ENCODE measurements at regions not wholly inside any gene's neighbourhood (a gene's known extent, or its start where the extent isn't known, plus 50 kb on each side); places are given as distances from the start of the nearest gene placed in this dataset.

DNA sequence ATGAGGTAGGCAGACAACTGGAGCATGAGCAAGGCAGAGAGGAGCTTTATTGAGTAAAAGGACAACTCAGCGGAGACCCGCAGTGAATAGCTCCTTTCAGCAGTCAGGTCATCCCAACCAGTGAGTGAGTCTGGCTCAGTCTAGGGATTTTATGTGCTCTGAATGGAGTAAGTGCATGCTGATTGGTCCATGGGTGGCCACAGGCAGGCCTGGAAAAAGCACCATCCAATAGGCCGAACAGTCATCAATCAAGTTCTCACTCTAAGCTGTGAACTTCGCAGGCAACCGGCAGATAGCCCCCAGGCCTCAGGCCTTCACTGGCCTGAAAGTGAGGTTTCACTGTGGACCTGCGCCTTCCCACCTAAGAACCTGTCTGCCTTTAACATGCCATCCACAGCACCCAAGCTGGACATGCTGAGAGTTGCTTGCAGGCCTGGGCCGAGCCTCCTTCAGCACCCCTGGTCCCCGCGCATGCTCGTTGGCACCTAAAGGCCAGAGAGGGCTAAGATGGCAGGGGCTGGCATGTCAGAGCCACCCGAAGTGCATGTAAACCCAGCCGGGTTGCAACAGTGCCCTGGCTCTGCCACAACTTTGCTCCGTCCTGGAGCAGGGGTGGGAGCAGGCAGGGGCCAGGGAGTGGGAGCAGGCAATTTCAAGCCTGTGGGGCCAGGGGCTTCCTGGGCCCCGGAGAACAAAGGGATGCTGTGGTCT is 698.7 kb downstream of the SLITRK1 start:
- dilution Hi-C loops (cut with MboI; ENCODE audit: extremely low pct_ligation_motif_present, low sequenced_read_pairs) = no loop called here
- H3K9ac ChIP-seq (replicated peaks; ENCODE audit: extremely low read depth, insufficient read depth, low read length) = no peak overlapping the region
- H3K4me1 ChIP-seq (ENCODE audit: control insufficient read depth, extremely low read depth, insufficient read depth, low read length) = no peaks in the 10 kb centered on the region
- no peaks in the 10 kb centered on the region for H4K20me1 ChIP-seq (replicated peaks; ENCODE audit: control insufficient read depth, extremely low read depth, insufficient read depth, low read length)
- no peak overlapping the region for H3K27ac ChIP-seq (ENCODE audit: insufficient read depth, low read depth, low read length)
- FAIRE-seq (no peak), DNase-seq (ENCODE audit: low read depth, low spot score) (no peak)
- intact Hi-C loops (cut with micrococcal nuclease) = no loop called here
- no peak overlapping the region for H3K4me2 ChIP-seq (ENCODE audit: insufficient read depth, low read length)
- no peaks in the 10 kb centered on the region for H3K36me3 ChIP-seq (ENCODE audit: control insufficient read depth in 2 of 2, extremely low read depth in 1 of 2, insufficient read depth in 2 of 2, low read length in 2 of 2)
- H3K9me1 ChIP-seq (replicated peaks; ENCODE audit: control insufficient read depth, extremely low read depth, insufficient read depth, low read length) = no peaks in the 10 kb centered on the region
- H3K27me3 ChIP-seq (ENCODE audit: control insufficient read depth in 2 of 2, insufficient read depth in 2 of 2, low read length in 2 of 2) = no peaks in the 10 kb centered on the region
- POLR2A ChIA-PET = no interaction called here
- no TSS peak for BruUV-seq (replicated peaks)
- CTCF ChIA-PET = no interaction called here
- H3K9me3 ChIP-seq (replicated peaks; ENCODE audit: control insufficient read depth, insufficient read depth, low read length) = peaks cover 8% of the 10 kb centered on the region
- H2AFZ ChIP-seq (ENCODE audit: low read depth, low read length) = no peak overlapping the region
- no peak for TF ChIP-seq POLR2AphosphoS5 (IDR thresholded peaks at IDR 0.05; ENCODE audit: insufficient read depth, low read depth, low read length)
- no peak for TF ChIP-seq POLR2A (IDR thresholded peaks at IDR 0.05; ENCODE audit: low read depth, low read length)
- no peak for TF ChIP-seq MYC (IDR thresholded peaks at IDR 0.05; ENCODE audit: low read depth, low read length)
- TF ChIP-seq, protein P1, sequence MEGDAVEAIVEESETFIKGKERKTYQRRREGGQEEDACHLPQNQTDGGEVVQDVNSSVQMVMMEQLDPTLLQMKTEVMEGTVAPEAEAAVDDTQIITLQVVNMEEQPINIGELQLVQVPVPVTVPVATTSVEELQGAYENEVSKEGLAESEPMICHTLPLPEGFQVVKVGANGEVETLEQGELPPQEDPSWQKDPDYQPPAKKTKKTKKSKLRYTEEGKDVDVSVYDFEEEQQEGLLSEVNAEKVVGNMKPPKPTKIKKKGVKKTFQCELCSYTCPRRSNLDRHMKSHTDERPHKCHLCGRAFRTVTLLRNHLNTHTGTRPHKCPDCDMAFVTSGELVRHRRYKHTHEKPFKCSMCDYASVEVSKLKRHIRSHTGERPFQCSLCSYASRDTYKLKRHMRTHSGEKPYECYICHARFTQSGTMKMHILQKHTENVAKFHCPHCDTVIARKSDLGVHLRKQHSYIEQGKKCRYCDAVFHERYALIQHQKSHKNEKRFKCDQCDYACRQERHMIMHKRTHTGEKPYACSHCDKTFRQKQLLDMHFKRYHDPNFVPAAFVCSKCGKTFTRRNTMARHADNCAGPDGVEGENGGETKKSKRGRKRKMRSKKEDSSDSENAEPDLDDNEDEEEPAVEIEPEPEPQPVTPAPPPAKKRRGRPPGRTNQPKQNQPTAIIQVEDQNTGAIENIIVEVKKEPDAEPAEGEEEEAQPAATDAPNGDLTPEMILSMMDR (IDR thresholded peaks at IDR 0.05; ENCODE audit: extremely low read depth in 1 of 2, insufficient read depth in 1 of 2, low read depth in 1 of 2, low read length in 2 of 2) = no peak
- no peak overlapping the region for H3K4me3 ChIP-seq (replicated peaks in 1 of 3; ENCODE audit: insufficient read depth in 1 of 3, low read depth in 1 of 3, low read length in 3 of 3)
- H3K79me2 ChIP-seq (ENCODE audit: control insufficient read depth, insufficient read depth, low read length) = no peaks in the 10 kb centered on the region

DNA sequence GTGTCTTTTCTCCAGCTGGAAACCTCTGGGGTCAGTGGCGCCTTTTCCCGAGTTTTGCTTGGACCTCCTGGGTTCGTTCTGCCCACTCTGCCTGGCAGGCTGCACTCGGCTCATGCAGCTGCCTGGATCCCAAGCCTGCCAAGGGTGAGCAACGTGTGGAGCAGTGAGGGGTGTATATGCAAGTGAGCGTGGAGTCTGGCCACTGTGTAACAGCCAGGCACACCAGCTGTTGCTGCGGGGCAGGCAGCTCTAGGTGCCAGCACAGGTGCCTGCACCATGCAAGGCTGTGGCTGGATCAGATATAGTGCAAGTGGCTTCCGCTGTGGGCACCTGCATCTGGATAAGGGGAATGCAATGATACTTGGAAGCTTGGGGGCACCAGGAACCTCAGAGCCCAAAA is 699.4 kb downstream of the SLITRK1 start:
- no peak for TF ChIP-seq JUN (IDR thresholded peaks at IDR 0.05; ENCODE audit: borderline replicate concordance, insufficient read depth, insufficient read length, low read depth)
- TF ChIP-seq MYC (IDR thresholded peaks at IDR 0.05; ENCODE audit: low read depth, low read length) = no peak
- no peak for TF ChIP-seq POLR2AphosphoS5 (IDR thresholded peaks at IDR 0.05; ENCODE audit: insufficient read depth, low read depth, low read length)
- no peak for TF ChIP-seq FOS (IDR thresholded peaks at IDR 0.05; ENCODE audit: borderline replicate concordance, insufficient read depth, low read length)
- no peak for TF ChIP-seq EZH2 (IDR thresholded peaks at IDR 0.05; ENCODE audit: borderline replicate concordance, low read depth, low read length, severe bottlenecking)
- TF ChIP-seq, protein P1 (IDR thresholded peaks at IDR 0.05; ENCODE audit: extremely low read depth in 1 of 2, insufficient read depth in 1 of 2, low read depth in 1 of 2, low read length in 2 of 2) = no peak
- no peak for TF ChIP-seq GATA2 (IDR thresholded peaks at IDR 0.05; ENCODE audit: insufficient read depth, insufficient read length, low read depth, low read length)
- no peak for TF ChIP-seq POLR2A (IDR thresholded peaks at IDR 0.05; ENCODE audit: low read depth, low read length)
- TF ChIP-seq, protein P2, sequence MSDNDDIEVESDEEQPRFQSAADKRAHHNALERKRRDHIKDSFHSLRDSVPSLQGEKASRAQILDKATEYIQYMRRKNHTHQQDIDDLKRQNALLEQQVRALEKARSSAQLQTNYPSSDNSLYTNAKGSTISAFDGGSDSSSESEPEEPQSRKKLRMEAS (IDR thresholded peaks at IDR 0.05; ENCODE audit: insufficient read depth, insufficient read length) = no peak
- no peaks in the 10 kb centered on the region for H3K4me1 ChIP-seq (ENCODE audit: control insufficient read depth, extremely low read depth, insufficient read depth, low read length)
- ChIA-PET POLR2A (no interaction called here), CTCF (no interaction called here)
- H3K4me2 ChIP-seq (ENCODE audit: insufficient read depth, low read length) = no peak overlapping the region
- H2AFZ ChIP-seq (ENCODE audit: low read depth, low read length) = no peak overlapping the region
- H3K9me1 ChIP-seq (replicated peaks; ENCODE audit: control insufficient read depth, extremely low read depth, insufficient read depth, low read length) = no peaks in the 10 kb centered on the region
- intact Hi-C loops (cut with micrococcal nuclease) = no loop called here
- H3K9me3 ChIP-seq (replicated peaks; ENCODE audit: control insufficient read depth, insufficient read depth, low read length) = peaks cover 8% of the 10 kb centered on the region
- H3K36me3 ChIP-seq (ENCODE audit: control insufficient read depth in 2 of 2, extremely low read depth in 1 of 2, insufficient read depth in 2 of 2, low read length in 2 of 2) = no peaks in the 10 kb centered on the region
- no peak overlapping the region for H3K27ac ChIP-seq (ENCODE audit: insufficient read depth, low read depth, low read length)
- H3K4me3 ChIP-seq (replicated peaks in 1 of 3; ENCODE audit: insufficient read depth in 1 of 3, low read depth in 1 of 3, low read length in 3 of 3) = no peak overlapping the region
- DNase-seq (ENCODE audit: low read depth, low spot score) = no peak
- dilution Hi-C loops (cut with MboI; ENCODE audit: extremely low pct_ligation_motif_present, low sequenced_read_pairs) = no loop called here
- no peaks in the 10 kb centered on the region for H3K27me3 ChIP-seq (ENCODE audit: control insufficient read depth in 2 of 2, insufficient read depth in 2 of 2, low read length in 2 of 2)
- H3K79me2 ChIP-seq (ENCODE audit: control insufficient read depth, insufficient read depth, low read length) = no peaks in the 10 kb centered on the region
- H4K20me1 ChIP-seq (replicated peaks; ENCODE audit: control insufficient read depth, extremely low read depth, insufficient read depth, low read length) = no peaks in the 10 kb centered on the region
- BruUV-seq (replicated peaks) = no TSS peak
- no peak overlapping the region for H3K9ac ChIP-seq (replicated peaks; ENCODE audit: extremely low read depth, insufficient read depth, low read length)
- no peak for FAIRE-seq

Data from endothelial cell of umbilical vein (primary cell).